Stimulated activated CD4-positive, alpha-beta T cell treated with anti-CD3 and anti-CD28 coated beads, Interleukin-1b, Interleukin-23, amount 100 ng/mL, for 1 hour (primary cell): ENCODE measurements at regions not wholly inside any gene's neighbourhood (a gene's known extent, or its start where the extent isn't known, plus 50 kb on each side); places are given as distances from the start of the nearest gene placed in this dataset.

ENCODE experiments used
- DNase-seq, 2 donors: peaks; one replicate each; pipeline ENCODE4 v3.0.0-alpha.2; 2020; ENCODE audit warnings: low read depth in 2 of 2

DNA sequence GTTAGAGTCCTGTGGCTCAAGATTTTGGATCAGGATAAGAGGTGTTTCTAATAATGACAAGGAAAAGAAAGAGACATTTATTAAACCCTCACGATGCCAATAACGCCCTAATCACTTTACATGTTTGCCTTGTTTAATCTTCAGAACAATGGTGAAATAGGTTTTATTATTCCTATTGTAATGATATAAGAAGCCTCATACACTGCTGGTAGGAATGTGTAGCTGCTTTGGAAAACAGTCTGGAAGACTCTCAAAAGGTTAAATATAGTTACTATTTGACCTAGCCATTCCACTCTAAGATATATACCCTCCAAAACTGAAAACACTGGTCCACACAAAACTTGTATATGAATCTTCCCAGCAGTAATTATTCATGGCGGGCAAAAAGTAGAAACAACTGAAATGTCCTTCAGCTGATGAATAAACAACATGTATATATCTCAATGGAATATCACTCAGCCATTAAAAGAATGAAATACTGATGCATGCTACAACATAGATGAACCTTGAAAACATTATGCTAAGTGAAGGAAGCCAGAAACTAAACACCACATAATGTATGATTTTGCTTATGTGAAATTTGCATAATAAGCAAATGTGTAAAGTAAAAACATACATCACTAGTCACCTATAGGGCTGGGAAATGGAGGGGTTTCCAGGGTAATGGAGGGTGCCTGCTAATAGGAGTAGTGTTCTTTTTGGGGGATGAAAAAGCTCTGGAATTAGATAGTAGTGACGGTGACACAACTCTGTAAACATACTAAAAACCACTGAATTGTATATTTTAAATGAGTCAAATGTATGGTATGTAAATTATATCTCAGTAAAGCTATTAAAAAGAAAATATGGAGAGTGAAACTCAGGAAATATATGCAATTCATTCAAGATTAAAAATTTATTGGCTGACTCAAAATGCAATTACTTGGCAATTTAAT lies 76.9 kb upstream of the ANK3 start:
- no peak for DNase-seq

DNA sequence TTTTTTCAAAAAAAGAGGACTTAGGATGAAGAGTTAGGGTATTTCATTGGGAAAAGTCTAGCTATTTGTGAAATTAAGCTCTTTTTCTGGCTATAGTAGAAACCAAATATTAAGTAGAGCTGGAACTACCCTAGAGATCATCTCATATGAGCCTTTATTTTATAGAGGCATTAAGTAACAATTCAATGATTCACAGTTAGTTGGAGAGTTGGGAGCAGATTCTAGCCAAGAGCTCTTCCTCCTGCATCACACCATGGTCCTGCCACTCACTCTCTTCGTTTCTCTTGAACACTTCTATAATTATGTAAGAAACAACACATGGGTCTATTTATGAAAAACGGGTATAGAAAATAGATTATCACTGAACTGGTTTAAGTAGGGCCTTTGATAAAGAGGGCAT lies 76.1 kb upstream of the ANK3 start:
- no peak for DNase-seq

DNA sequence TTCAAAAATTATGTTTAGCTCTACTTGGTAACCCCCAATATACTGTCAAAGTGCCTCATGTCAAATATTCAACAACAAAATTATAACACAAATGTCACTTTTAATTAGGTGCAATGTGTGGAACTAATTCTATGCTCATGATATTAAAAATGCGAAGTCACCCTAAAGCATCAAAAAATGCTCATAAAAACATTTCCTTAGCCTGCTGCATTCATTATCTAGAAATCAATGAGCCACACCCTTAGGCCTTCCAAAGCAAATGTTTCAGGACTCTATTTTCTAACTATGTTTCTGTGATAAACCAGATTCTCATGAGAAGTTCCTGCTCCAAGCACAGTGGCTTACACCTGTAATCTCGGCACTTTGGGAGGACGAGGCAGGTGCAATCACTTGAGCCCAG lies 75.0 kb upstream of the ANK3 start:
- no peak for DNase-seq

DNA sequence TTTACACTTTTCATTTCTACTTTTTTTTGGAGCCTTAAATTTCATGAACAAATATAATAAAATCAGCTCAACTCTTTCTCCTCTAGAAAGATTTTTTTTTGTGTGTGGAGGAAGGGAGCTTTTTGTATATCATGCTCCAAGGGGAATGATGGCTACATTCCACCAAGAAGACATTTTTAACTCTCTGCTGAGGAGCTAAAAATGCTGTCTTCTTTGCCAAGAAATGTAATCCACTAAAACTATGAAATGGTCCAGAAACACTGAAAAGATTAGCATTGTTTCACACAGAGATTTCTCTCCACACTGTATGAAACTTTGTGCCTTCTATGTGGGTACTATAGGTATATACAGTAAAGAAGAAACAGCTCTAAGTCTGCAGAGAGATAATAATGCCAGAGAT lies 74.1 kb upstream of the ANK3 start:
- no peak for DNase-seq

DNA sequence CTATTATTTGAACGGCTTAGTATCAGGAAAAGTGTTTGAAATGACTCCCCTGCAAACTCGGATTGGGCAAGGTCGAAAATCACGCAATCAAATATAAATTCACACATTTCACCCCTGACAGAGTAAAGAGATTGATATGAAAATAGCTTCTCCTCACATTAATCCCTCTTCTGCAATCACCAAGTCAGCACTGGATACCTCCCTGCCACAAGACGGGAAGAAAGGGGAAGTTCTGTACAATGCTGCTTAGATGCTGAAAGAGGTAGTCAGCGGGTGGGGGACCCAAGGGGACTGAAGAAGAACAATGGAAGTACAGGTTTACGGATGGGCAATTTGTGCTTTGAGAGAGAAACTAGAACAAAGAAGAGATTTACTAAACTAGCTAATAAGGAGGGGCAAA lies 72.0 kb upstream of the ANK3 start:
- no peak for DNase-seq

DNA sequence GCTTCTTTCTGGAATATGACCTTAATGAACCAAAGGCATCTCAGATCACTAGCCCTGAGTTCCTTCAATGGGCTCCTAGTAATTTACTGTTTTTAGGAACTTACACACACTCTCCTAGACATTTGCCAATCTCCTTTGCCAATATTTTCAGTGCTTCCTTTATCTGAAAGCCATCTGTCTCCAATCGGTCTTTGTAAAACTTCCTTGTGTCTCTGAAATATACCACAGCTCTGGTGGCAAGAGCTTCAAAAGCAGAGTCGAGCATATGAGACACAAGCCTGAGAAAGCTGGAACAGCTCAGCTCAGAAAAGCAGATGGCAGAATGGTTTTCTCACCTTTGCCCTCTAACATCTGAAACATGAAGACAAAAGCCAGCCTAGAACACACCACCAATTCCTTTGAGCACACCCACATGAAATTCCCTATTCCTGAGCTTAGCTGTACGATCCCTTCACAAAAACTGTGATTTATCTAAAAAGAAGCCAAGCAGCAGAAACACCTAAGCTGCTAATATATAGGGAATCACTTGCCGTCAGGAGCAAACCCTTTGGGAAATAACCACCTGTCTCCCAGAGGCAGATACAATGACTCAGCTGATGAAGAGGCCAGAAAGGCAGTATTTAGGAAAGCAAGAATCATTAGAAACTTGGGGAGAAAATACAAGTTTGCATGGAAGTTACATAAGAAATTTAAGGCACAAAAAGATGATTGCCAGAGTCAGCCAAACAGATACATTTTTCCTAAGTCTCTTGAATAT lies 70.2 kb upstream of the ANK3 start:
- no peak for DNase-seq

DNA sequence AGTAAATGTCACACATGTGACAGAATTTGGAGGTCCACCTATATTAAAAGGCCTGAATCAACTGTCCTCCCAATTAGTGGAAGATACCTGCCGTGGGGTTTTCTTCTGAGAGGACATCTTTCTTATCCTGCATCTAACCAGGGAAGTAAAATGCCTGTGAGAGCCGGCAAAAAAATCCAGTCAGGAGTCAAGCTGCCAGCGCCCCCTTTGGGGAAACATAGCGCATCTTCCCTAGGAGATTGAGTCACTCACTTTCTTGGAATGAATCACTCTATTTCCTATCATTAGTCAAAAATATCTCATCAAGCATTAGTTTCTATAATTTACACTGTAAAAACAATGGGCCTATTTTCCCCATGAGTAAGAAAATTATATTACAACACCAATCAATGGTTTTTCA lies 66.4 kb upstream of the ANK3 start:
- DNase-seq = no peak

DNA sequence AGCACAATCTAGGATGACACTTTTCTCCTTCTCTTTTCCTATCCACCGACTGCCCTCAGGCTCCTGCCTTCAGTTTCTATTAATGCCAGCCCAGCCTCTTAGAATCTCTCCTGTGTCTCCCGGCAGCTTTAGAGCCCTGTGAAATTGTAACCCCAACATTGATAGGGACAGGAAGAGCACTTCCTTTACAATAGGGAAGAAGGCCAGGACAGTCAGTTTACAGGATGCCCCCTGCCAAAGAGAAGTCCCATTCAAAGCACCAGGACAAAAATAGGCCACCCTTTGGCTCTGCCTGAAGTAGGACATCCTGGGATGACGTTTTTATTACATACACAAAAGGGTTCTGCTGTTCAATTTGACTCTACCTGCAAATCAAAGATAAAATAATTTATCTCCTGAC lies 64.7 kb upstream of the ANK3 start:
- no peak for DNase-seq

DNA sequence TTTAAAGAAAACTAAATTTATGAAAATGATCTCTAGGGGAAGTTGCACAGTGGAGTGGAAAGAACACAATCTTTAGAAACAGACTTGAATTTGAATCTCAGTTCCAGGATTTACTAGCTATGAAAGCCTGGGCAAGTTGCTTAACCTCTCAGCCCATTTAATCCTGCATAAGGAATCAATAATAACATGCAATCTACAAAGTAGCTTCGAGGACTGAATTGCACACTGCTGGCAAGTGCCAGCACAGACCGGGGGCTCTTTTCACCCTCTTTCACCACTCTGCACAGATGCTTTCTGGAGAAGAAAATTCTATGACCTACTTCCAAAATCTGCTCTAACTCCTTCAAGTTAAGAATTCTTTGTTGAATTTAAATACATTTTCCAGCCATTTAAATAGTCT lies 63.4 kb upstream of the ANK3 start:
- DNase-seq = no peak

DNA sequence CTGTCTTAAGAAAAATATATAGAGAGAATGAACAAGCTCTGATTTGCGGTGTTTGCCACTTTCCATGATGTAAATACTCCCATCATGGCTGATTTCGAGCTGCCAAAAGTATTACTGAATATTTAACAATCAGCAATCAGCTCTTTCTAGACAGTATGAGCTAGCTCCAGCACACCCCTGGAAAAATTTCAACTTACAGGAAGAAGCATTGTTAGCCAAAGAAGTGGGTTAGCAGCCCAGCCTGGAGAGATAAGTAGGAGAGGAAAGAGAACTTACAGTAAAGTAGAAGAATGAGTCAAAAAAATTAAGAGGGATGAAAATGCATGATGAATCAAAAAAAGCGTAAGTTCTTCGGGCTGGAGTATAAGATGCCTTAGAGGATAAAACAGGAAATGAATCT lies 60.6 kb upstream of the ANK3 start:
- no peak for DNase-seq

DNA sequence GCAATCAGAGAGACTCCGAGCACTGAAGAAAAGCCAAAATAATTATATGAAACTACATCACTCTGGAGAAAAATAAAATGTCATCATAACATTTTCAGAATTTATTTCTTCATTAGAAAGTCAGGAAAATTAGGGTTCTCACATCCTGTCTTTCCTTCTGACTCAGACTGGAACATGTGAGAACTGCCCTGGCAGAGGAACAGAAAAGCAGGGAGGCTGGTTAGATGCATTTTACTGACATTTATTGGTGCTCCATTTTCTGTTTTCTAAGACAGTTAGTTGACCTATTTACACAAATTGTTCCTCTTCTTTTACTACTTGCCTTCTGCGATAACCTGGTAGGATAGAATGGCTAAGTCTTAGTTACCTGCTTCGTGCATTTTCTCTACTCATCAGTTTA lies 58.6 kb upstream of the ANK3 start:
- no peak for DNase-seq

DNA sequence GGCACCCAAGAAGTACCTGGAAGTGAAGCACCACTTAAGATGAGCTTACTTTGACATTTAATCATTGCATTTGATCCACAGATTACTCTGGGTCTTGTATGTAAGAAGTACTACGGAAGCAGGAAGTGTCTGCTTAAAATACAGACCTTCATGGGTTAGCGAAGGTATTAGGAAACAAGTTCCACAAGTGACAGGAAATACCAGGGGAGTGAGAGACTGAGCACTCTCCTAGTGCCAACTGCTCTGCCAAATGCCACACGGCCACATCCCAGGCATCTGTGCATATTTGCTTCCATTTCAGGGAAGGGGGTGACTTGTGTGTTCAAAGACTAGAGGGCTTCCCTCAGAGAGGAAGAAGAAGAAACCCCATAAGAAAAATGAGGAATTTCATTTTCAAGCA lies 57.2 kb upstream of the ANK3 start:
- DNase-seq = no peak

DNA sequence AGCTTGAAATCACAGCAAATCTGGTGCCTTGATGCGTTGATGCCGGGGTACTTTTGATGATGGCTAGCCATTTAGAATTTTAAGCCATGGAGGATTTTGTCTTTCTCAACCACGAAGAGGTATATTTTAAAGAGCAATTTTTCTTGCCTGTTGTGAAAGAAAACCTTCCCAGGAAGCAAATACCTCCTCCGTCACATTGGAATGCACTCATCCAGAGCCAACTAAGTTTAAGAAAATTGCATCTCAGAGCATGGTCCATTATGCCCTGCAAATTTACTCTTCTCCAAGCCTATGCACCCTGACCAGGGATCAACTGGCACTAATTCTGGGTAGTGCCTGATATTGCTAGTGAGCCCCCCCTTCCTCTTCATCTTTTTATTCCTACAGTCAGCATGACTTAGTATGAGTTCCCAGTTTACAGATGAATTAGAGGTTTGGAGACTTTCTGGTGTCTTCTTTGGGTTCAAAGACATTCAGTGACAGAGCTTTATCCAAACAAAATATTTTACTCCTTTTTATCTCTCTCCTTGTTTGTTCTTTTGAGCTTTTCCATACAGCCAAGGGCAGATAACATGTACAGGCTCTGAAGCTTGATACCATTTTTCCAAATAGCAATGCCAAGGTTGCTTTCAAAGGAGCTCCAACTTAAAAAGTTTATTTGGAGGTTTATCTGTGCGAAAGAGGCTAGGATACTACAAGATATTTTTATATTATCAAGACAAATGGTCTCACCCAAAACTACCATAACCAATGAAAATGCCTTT lies 56.6 kb upstream of the ANK3 start:
- DNase-seq = no peak

DNA sequence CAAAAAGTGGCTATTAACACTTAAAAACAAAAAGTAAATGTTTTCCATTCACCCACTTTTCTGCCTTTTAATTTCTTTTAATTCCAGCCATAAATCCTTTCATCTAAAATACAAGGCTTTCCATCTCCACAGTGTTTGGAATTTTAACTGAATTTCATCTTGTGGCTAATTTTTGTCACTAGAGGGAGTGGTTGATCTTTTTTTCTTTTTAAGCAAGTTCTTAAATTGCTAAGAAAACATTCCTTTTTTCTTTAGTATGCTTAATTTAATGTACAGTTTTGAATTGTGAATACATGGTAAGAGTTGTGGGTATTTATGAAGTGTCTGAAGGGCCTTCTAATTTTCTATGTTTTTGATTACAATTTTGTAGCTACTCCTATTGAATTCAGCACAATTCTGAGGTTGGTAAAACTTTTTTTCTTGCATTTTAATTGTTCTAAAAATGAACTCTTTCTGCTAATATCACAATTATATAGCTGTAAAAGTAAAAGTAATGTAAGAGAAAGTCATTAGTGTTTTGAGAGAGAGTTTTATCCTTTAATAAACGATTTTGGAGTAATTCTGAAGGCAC lies 54.9 kb upstream of the ANK3 start:
- DNase-seq = no peak

DNA sequence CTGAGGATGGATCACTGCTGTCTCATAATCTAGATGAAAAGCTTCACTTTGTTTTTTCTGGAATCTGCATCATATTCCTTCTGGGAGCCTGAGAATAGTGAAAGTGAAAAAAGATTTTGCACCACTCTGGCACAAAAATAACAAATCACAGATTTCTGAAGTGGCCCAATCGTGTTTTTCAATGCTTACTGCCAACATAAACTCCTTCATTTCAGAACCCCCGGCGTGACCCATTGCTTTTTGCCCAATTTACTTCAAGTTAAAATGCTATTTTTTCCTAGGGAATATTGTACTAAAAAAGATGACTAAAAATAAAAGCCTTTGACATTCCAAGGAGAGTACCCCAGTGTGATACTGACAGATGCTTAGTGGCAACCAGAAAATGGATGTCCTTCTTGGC lies 53.7 kb upstream of the ANK3 start:
- DNase-seq = no peak

DNA sequence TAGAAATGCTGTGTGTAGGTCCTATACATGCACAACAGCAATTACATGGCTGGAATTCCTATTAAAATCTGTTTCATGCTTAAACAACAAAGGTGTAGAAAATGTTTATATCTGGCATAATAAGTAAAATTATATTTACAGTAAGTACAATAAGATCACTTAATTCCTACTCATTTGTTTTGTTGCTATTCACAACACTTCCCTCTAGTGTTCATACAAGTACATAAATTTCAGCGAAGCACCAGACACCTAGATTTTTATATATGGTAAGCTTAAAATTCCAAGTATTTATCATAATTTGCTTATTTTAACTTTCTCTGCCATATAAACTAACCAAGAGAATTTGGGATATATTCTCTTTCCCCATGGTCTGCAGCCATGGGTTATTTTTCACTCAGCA lies 51.8 kb upstream of the ANK3 start:
- DNase-seq = no peak

DNA sequence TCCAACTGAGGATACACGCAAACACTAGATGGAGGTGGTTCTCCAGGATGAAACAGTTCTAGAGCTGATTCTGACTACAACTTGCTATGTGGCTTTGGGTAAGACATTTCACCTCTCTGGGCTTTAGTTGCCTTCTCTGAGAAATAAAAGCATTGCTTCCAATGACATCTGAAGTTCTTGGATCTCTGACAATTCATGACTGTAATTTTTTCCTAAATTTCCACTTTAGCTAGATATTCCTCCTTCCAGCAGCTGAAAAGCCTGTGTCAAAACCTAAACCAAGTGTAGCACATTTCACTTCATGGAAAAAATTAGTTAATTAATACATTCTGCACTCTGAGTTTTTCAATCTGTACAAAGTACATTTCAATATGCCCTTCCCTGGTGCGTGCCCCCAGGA lies 50.0 kb upstream of the ANK3 start:
- DNase-seq = no peak
